Liver (tissue), 8 donors: ENCODE measurements at regions not wholly inside any gene's neighbourhood (a gene's known extent, or its start where the extent isn't known, plus 50 kb on each side); places are given as distances from the start of the nearest gene placed in this dataset.
A peak's percentile ranks its signal among the peaks of the same experiment; 100 is the strongest.

Experiments used
- DNase-seq: peaks from one replicate; pipeline ENCODE4 v3.0.0-alpha.2; 2017; ENCODE audit warnings: low spot score
- H3K27ac ChIP-seq, 2 donors: one replicate each; pipeline ENCODE4 v1.7.0; 2013; ENCODE audit warnings: inconsistent platforms in 2 of 2, low read length in 2 of 2, control low read depth in 1 of 2, low read depth in 1 of 2, mild to moderate bottlenecking in 1 of 2
- H3K27me3 ChIP-seq, 4 donors: one replicate each; pipeline versions ENCODE4 v1.6.1 to v1.7.0; 2013; ENCODE audit warnings: low read length in 3 of 4, inconsistent platforms in 1 of 4, mild to moderate bottlenecking in 1 of 4, moderate library complexity in 1 of 4; ENCODE audit not compliant: control insufficient read depth in 4 of 4, insufficient read depth in 4 of 4
- H3K36me3 ChIP-seq, 4 donors: one replicate each; pipeline versions ENCODE4 v1.6.1 to v1.7.0; 2013; ENCODE audit warnings: low read length in 3 of 4, mild to moderate bottlenecking in 3 of 4, low read depth in 1 of 4, moderate library complexity in 1 of 4; ENCODE audit not compliant: control insufficient read depth in 4 of 4, insufficient read depth in 3 of 4
- H3K4me1 ChIP-seq, 4 donors: one replicate each; pipeline versions ENCODE4 v1.6.1 to v1.7.0; 2013; ENCODE audit warnings: low read length in 3 of 4, mild to moderate bottlenecking in 3 of 4, moderate library complexity in 1 of 4; ENCODE audit not compliant: control insufficient read depth in 4 of 4, insufficient read depth in 4 of 4
- H3K4me3 ChIP-seq, 3 donors: one replicate each; pipeline versions ENCODE4 v1.6.1 to v1.7.0; 2013; ENCODE audit warnings: low read length in 3 of 3, control low read depth in 1 of 3, low read depth in 1 of 3, mild to moderate bottlenecking in 1 of 3
- H3K9ac ChIP-seq, 2 donors: one replicate each; pipeline ENCODE4 v1.7.0; 2013; ENCODE audit warnings: low read length in 2 of 2, mild to moderate bottlenecking in 2 of 2, moderate library complexity in 2 of 2, control low read depth in 1 of 2, low read depth in 1 of 2
- H3K9me3 ChIP-seq, 4 donors: one replicate each; pipeline versions ENCODE4 v1.6.1 to v1.7.0; 2013; ENCODE audit warnings: low read length in 3 of 4; ENCODE audit not compliant: control insufficient read depth in 4 of 4
- ATF3 ChIP-seq: IDR thresholded peaks from 2 replicates; pipeline ENCODE4 v1.6.1; 2016; ENCODE audit warnings: antibody characterized with exemption
- CTCF ChIP-seq: fragments of 150-350 bp; IDR thresholded peaks from 2 replicates; pipeline ENCODE4 v1.5.1; 2017; ENCODE audit warnings: improper control_type of control experiment, low read depth, low read length; ENCODE audit not compliant: missing input control
- FOXA2 ChIP-seq: IDR thresholded peaks from 2 replicates; pipeline ENCODE4 v1.6.1; 2016; ENCODE audit warnings: antibody characterized with exemption
- GABPA ChIP-seq, 2 donors: IDR thresholded peaks in 1 of 2; conservative IDR thresholded peaks in 1 of 2; 2 replicates each; pipeline ENCODE4 v1.6.1; 2016; ENCODE audit warnings: antibody characterized with exemption in 2 of 2, mild to moderate bottlenecking in 1 of 2, moderate library complexity in 1 of 2
- HNF4A ChIP-seq, 2 donors: conservative IDR thresholded peaks; 2 replicates each; pipeline ENCODE4 v1.6.1; 2016; ENCODE audit warnings: antibody characterized with exemption in 2 of 2, mild to moderate bottlenecking in 2 of 2
- HNF4G ChIP-seq: IDR thresholded peaks from 2 replicates; pipeline ENCODE4 v1.6.1; 2016; ENCODE audit warnings: antibody characterized with exemption
- MAX ChIP-seq: IDR thresholded peaks from 2 replicates; pipeline ENCODE4 v1.6.1; 2016; ENCODE audit warnings: antibody characterized with exemption
- NR2F2 ChIP-seq: IDR thresholded peaks from 2 replicates; pipeline ENCODE4 v1.6.1; 2016; ENCODE audit warnings: antibody characterized with exemption
- RAD21 ChIP-seq, 2 donors: IDR thresholded peaks; 2 replicates each; pipeline ENCODE4 v1.6.1; 2016; ENCODE audit warnings: antibody characterized with exemption in 2 of 2, mild to moderate bottlenecking in 2 of 2
- REST ChIP-seq: IDR thresholded peaks from 2 replicates; pipeline ENCODE4 v1.6.1; 2016; ENCODE audit warnings: antibody characterized with exemption, mild to moderate bottlenecking
- RXRA ChIP-seq, 2 donors: IDR thresholded peaks; 2 replicates each; pipeline ENCODE4 v1.6.1; 2017 to 2018; ENCODE audit warnings: antibody characterized with exemption in 2 of 2, mild to moderate bottlenecking in 1 of 2
- WGBS: extraction: QIAGEN DNeasy Blood & Tissue Kit; methylation state at CpG from one replicate; pipeline ENCODE4 v1.1.7; 2013; 5-methylcytosine and 5-hydroxymethylcytosine counted together
- donor health status: healthy.
- donor health status: healthy.
- donor health status: healthy.
- donor health status: healthy.
- donor health status: healthy.

- DNase-seq = no peak
- no peaks in the 10 kb centered on the region for H3K36me3 ChIP-seq
- no peaks in the 10 kb centered on the region for H3K9me3 ChIP-seq
- H3K27me3 ChIP-seq = no peaks in the 10 kb centered on the region
- no peak for TF ChIP-seq HNF4G
- no peak for TF ChIP-seq FOXA2
- no peak for TF ChIP-seq MAX
- TF ChIP-seq RXRA (IDR thresholded peaks at IDR 0.05) = no peak
- 87% methylated on average over 5 of the region's 5 CpGs for WGBS
- H3K27ac ChIP-seq = no peak overlapping the region
- H3K9ac ChIP-seq = no peak overlapping the region
- no peaks in the 10 kb centered on the region for H3K4me1 ChIP-seq
- H3K4me3 ChIP-seq = no peak overlapping the region
These were observed 398.5 kb upstream of the SASH1 start for GRCh38 chr6:147944122-147944521.

- Histone ChIP-seq H3K4me3 (no peak overlapping the region), H3K27me3 (no peaks in the 10 kb centered on the region), H3K36me3 (no peaks in the 10 kb centered on the region), H3K27ac (no peak overlapping the region), H3K4me1 (no peaks in the 10 kb centered on the region), H3K9me3 (no peaks in the 10 kb centered on the region), H3K9ac (no peak overlapping the region)
- DNase-seq = no peak
- TF ChIP-seq NR2F2 (no peak), MAX (no peak), REST (no peak), FOXA2 (no peak)
- WGBS = 75% methylated on average over 3 of the region's 3 CpGs
These were observed 395.1 kb upstream of the SASH1 start for GRCh38 chr6:147947521-147947920.

GRCh38 chr6:147949981-147950622, 392.5 kb upstream of the SASH1 start:
- H3K27me3 ChIP-seq = no peaks in the 10 kb centered on the region
- H3K27ac ChIP-seq = peak overlapping the region in 1 of 2 donors; percentile 30
- no peak for TF ChIP-seq HNF4G
- no peak for TF ChIP-seq RAD21 (IDR thresholded peaks at IDR 0.05)
- TF ChIP-seq CTCF = no peak
- no peak for TF ChIP-seq HNF4A (conservative IDR thresholded peaks at IDR 0.05)
- no peak for TF ChIP-seq GABPA (IDR thresholded peaks at IDR 0.05 in 1 of 2, conservative IDR thresholded peaks at IDR 0.05 in 1 of 2)
- TF ChIP-seq ATF3 = no peak
- no peak for TF ChIP-seq FOXA2
- no peak for DNase-seq
- WGBS = 79% methylated on average over 6 of the region's 6 CpGs
- H3K36me3 ChIP-seq = no peaks in the 10 kb centered on the region
- H3K4me3 ChIP-seq = no peak overlapping the region
- H3K9me3 ChIP-seq = no peaks in the 10 kb centered on the region
- H3K9ac ChIP-seq = no peak overlapping the region
- H3K4me1 ChIP-seq = no peaks in the 10 kb centered on the region
